Lung (tissue), 11 donors: ENCODE measurements at regions not wholly inside any gene's neighbourhood (a gene's known extent, or its start where the extent isn't known, plus 50 kb on each side); places are given as distances from the start of the nearest gene placed in this dataset.
"Not testable (repeated sequence)": the region's sequence is repeated elsewhere in the genome, so short reads cannot be mapped to it uniquely, and the experiment has no call there.

Source experiments
- ATAC-seq: fragments of 200-7000 bp; cut with Tn5 transposase; one replicate; pipeline ENCODE4 v1.9.1; 2020; ENCODE audit warnings: moderate number of reproducible peaks; ENCODE audit not compliant: insufficient read depth, low FRiP score
- DNase-seq, 3 donors: peaks; one replicate each; pipeline ENCODE4 v3.0.0-alpha.2; 2013 to 2017
- H3K27ac ChIP-seq, 2 donors: one replicate each; pipeline ENCODE4 v1.5.1; 2013; ENCODE audit warnings: mild to moderate bottlenecking in 2 of 2, moderate library complexity in 2 of 2, control low read depth in 1 of 2, inconsistent platforms in 1 of 2, low read depth in 1 of 2, low read length in 1 of 2
- H3K27me3 ChIP-seq, 3 donors: one replicate each; pipeline ENCODE4 v1.5.1; 2013; ENCODE audit warnings: low read length in 2 of 3; ENCODE audit not compliant: control insufficient read depth in 3 of 3, insufficient read depth in 3 of 3
- H3K36me3 ChIP-seq, 4 donors: one replicate each; pipeline ENCODE4 v1.5.1; 2013; ENCODE audit warnings: low read length in 4 of 4, mild to moderate bottlenecking in 1 of 4, moderate library complexity in 1 of 4; ENCODE audit not compliant: control insufficient read depth in 4 of 4, insufficient read depth in 4 of 4
- H3K4me1 ChIP-seq, 5 donors: one replicate each; pipeline ENCODE4 v1.5.1; 2013; ENCODE audit warnings: low read length in 5 of 5, mild to moderate bottlenecking in 2 of 5, moderate library complexity in 1 of 5; ENCODE audit not compliant: control insufficient read depth in 5 of 5, insufficient read depth in 5 of 5
- H3K4me3 ChIP-seq: one replicate; pipeline ENCODE4 v1.5.1; 2013; ENCODE audit warnings: mild to moderate bottlenecking, control low read depth, moderate library complexity
- H3K9ac ChIP-seq, 2 donors: one replicate each; pipeline ENCODE4 v1.5.1; 2013; ENCODE audit warnings: low read length in 2 of 2, control low read depth in 1 of 2; ENCODE audit not compliant: insufficient read depth in 1 of 2
- H3K9me3 ChIP-seq, 4 donors: one replicate each; pipeline ENCODE4 v1.5.1; 2013; ENCODE audit warnings: low read length in 3 of 4, mild to moderate bottlenecking in 1 of 4, moderate library complexity in 1 of 4; ENCODE audit not compliant: control insufficient read depth in 4 of 4, insufficient read depth in 3 of 4
- CTCF ChIP-seq: IDR thresholded peaks from 2 replicates; pipeline ENCODE4 v1.5.1; 2012; ENCODE audit warnings: mild to moderate bottlenecking; ENCODE audit errors: control extremely low read depth, extremely low read depth
- WGBS, 2 donors: extraction: QIAGEN DNeasy Blood & Tissue Kit; methylation state at CpG; one replicate each; pipeline ENCODE4 v1.1.7; 2013; 5-methylcytosine and 5-hydroxymethylcytosine counted together
- donor health status: control.
- donor health status: control.
- donor health status: Bipolar disorder and iron deficiency.
- donor health status: healthy.
- donor health status: DM: yes; HTN: yes; CAD: no.

- no peaks in the 10 kb centered on the region for H3K27me3 ChIP-seq
- no peak overlapping the region for H3K9ac ChIP-seq
- DNase-seq: peak in 2 of 3 donors; percentile 16 to 37
- no peak for TF ChIP-seq CTCF
- peak overlapping the region in 1 of 2 donors; percentile 23 for H3K27ac ChIP-seq
- no peak for ATAC-seq
- no peak overlapping the region for H3K4me3 ChIP-seq
- no peaks in the 10 kb centered on the region for H3K36me3 ChIP-seq
- no peaks in the 10 kb centered on the region for H3K9me3 ChIP-seq
- WGBS, 2 donors: 26 to 33% methylated on average over 9 of the region's 9 CpGs
- H3K4me1 ChIP-seq: peaks cover 0 to 6% (median 0%) of the 10 kb centered on the region in 5 donors
Measured at GRCh38 chr7:142482891-142483658, 225.2 kb upstream of the PRSS58 start.

- DNase-seq: no peak
- Histone ChIP-seq H3K9me3 (no peaks in the 10 kb centered on the region), H3K36me3 (no peaks in the 10 kb centered on the region), H3K4me1 (peaks cover 0 to 7% (median 0%) of the 10 kb centered on the region in 5 donors), H3K4me3 (no peak overlapping the region), H3K9ac (no peak overlapping the region), H3K27me3 (no peaks in the 10 kb centered on the region), H3K27ac (no peak overlapping the region)
- ATAC-seq: no peak
- 36 to 60% methylated on average over 2 of the region's 2 CpGs for WGBS, 2 donors
- TF ChIP-seq CTCF: no peak
Measured at GRCh38 chr7:142481548-142481947, 223.7 kb upstream of the PRSS58 start.

GRCh38 chr7:142478479-142479220 is 220.8 kb upstream of the PRSS58 start:
- no peaks in the 10 kb centered on the region for H3K9me3 ChIP-seq
- H3K4me1 ChIP-seq: peaks cover 0 to 7% (median 0%) of the 10 kb centered on the region in 5 donors
- peak; percentile 47 for TF ChIP-seq CTCF
- H3K27ac ChIP-seq: no peak overlapping the region
- peak in 2 of 3 donors; percentile 32 to 39 for DNase-seq
- H3K36me3 ChIP-seq: no peaks in the 10 kb centered on the region
- no peak for ATAC-seq
- H3K4me3 ChIP-seq: no peak overlapping the region
- no peaks in the 10 kb centered on the region for H3K27me3 ChIP-seq
- WGBS, 2 donors: 20 to 23% methylated on average over 9 of the region's 9 CpGs
- H3K9ac ChIP-seq: no peak overlapping the region

- H3K27me3 ChIP-seq, H3K4me1 ChIP-seq, ATAC-seq, H3K9ac ChIP-seq, H3K9me3 ChIP-seq, H3K36me3 ChIP-seq, DNase-seq, H3K27ac ChIP-seq, H3K4me3 ChIP-seq: not testable (repeated sequence)
- 26 to 61% methylated on average over 5 of the region's 5 CpGs for WGBS, 2 donors
Measured at GRCh38 chr7:142477801-142478200, 219.9 kb upstream of the PRSS58 start.
